Central memory CD8-positive, alpha-beta T cell (primary cell): ENCODE measurements at regions not wholly inside any gene's neighbourhood (a gene's known extent, or its start where the extent isn't known, plus 50 kb on each side); places are given as distances from the start of the nearest gene placed in this dataset.
"Not testable (repeated sequence)": the region's sequence is repeated elsewhere in the genome, so short reads cannot be mapped to it uniquely, and the experiment has no call there.

Experiments
- ATAC-seq: fragments of 150-1000 bp; cut with Tn5 transposase; replicated peaks from 2 replicates; pipeline ENCODE4 v1.10.0; 2022; ENCODE audit warnings: mild to moderate bottlenecking, moderate FRiP score, moderate number of reproducible peaks; ENCODE audit not compliant: poor library complexity, severe bottlenecking; ENCODE audit errors: extremely low read depth
- DNase-seq, 2 donors: peaks; one replicate each; pipeline ENCODE4 v3.0.0; 2021; ENCODE audit warnings: low spot score in 2 of 2
- H3K27ac Mint-ChIP-seq: one replicate; pipeline ENCODE4 v1.8.0; 2022; ENCODE audit warnings: low read depth, mild to moderate bottlenecking, moderate library complexity, mixed read lengths
- H3K27me3 Mint-ChIP-seq: one replicate; pipeline ENCODE4 v1.8.0; 2022; ENCODE audit warnings: mixed read lengths
- H3K36me3 Mint-ChIP-seq: one replicate; pipeline ENCODE4 v1.8.0; 2022; ENCODE audit warnings: mild to moderate bottlenecking, moderate library complexity, mixed read lengths; ENCODE audit not compliant: insufficient read depth
- H3K4me1 Mint-ChIP-seq: one replicate; pipeline ENCODE4 v1.8.0; 2022; ENCODE audit warnings: mixed read lengths
- H3K4me3 Mint-ChIP-seq: one replicate; pipeline ENCODE4 v1.8.0; 2022; ENCODE audit warnings: mild to moderate bottlenecking, moderate library complexity, mixed read lengths
- H3K9me3 Mint-ChIP-seq: one replicate; pipeline ENCODE4 v1.8.0; 2022; ENCODE audit warnings: mixed read lengths

- Mint-ChIP-seq H3K27me3 (no peaks in the 10 kb centered on the region), H3K4me3 (no peak overlapping the region), H3K9me3 (no peaks in the 10 kb centered on the region), H3K36me3 (no peaks in the 10 kb centered on the region), H3K4me1 (no peaks in the 10 kb centered on the region), H3K27ac (no peak overlapping the region)
- DNase-seq (no peak), ATAC-seq (no peak)
Observed at GRCh38 chr7:108845951-108846350, 276.3 kb downstream of the DNAJB9 start.

GRCh38 chr7:108846471-108846870 lies 276.8 kb downstream of the DNAJB9 start:
- Mint-ChIP-seq H3K4me3 (no peak overlapping the region), H3K27ac (no peak overlapping the region), H3K27me3 (no peaks in the 10 kb centered on the region), H3K4me1 (no peaks in the 10 kb centered on the region), H3K36me3 (no peaks in the 10 kb centered on the region), H3K9me3 (no peaks in the 10 kb centered on the region)
- ATAC-seq (no peak), DNase-seq (no peak)

GRCh38 chr7:108848486-108848885 lies 278.8 kb downstream of the DNAJB9 start:
- peaks cover 3% of the 10 kb centered on the region for H3K9me3 Mint-ChIP-seq
- ATAC-seq, result no peak
- no peaks in the 10 kb centered on the region for H3K4me1 Mint-ChIP-seq
- H3K36me3 Mint-ChIP-seq, result no peaks in the 10 kb centered on the region
- H3K4me3 Mint-ChIP-seq, result no peak overlapping the region
- H3K27me3 Mint-ChIP-seq, result no peaks in the 10 kb centered on the region
- no peak for DNase-seq
- no peak overlapping the region for H3K27ac Mint-ChIP-seq

GRCh38 chr7:108860615-108861014 lies 290.9 kb downstream of the DNAJB9 start:
- DNase-seq (no peak), ATAC-seq (no peak)
- Mint-ChIP-seq H3K4me3 (no peak overlapping the region), H3K36me3 (no peaks in the 10 kb centered on the region), H3K9me3 (peaks cover 29% of the 10 kb centered on the region), H3K27me3 (no peaks in the 10 kb centered on the region), H3K4me1 (no peaks in the 10 kb centered on the region), H3K27ac (no peak overlapping the region)

GRCh38 chr7:108861071-108861470 lies 291.4 kb downstream of the DNAJB9 start:
- H3K27me3 Mint-ChIP-seq, result no peaks in the 10 kb centered on the region
- no peak overlapping the region for H3K4me3 Mint-ChIP-seq
- peaks cover 28% of the 10 kb centered on the region for H3K9me3 Mint-ChIP-seq
- DNase-seq, result no peak
- no peaks in the 10 kb centered on the region for H3K36me3 Mint-ChIP-seq
- no peak overlapping the region for H3K27ac Mint-ChIP-seq
- no peaks in the 10 kb centered on the region for H3K4me1 Mint-ChIP-seq
- no peak for ATAC-seq

- Mint-ChIP-seq H3K27me3 (no peaks in the 10 kb centered on the region), H3K4me3 (no peak overlapping the region), H3K36me3 (no peaks in the 10 kb centered on the region), H3K4me1 (no peaks in the 10 kb centered on the region), H3K27ac (no peak overlapping the region), H3K9me3 (peaks cover 14% of the 10 kb centered on the region)
- no peak for ATAC-seq
- no peak for DNase-seq
Observed at GRCh38 chr7:108863227-108863848, 293.7 kb downstream of the DNAJB9 start.

- Mint-ChIP-seq H3K27ac (no peak overlapping the region), H3K9me3 (peaks cover 12% of the 10 kb centered on the region), H3K4me1 (no peaks in the 10 kb centered on the region), H3K27me3 (no peaks in the 10 kb centered on the region), H3K4me3 (no peak overlapping the region), H3K36me3 (no peaks in the 10 kb centered on the region)
- ATAC-seq (no peak), DNase-seq (no peak)
Observed at GRCh38 chr7:108869070-108869469, 299.4 kb downstream of the DNAJB9 start.

- peaks cover 7% of the 10 kb centered on the region for H3K9me3 Mint-ChIP-seq
- H3K4me3 Mint-ChIP-seq, result no peak overlapping the region
- H3K27ac Mint-ChIP-seq, result no peak overlapping the region
- H3K36me3 Mint-ChIP-seq, result no peaks in the 10 kb centered on the region
- ATAC-seq (no peak), DNase-seq (no peak)
- no peaks in the 10 kb centered on the region for H3K4me1 Mint-ChIP-seq
- H3K27me3 Mint-ChIP-seq, result no peaks in the 10 kb centered on the region
Observed at GRCh38 chr7:108875139-108875538, 305.5 kb downstream of the DNAJB9 start.

- Mint-ChIP-seq H3K9me3 (peaks cover 18% of the 10 kb centered on the region), H3K4me1 (no peaks in the 10 kb centered on the region), H3K36me3 (no peaks in the 10 kb centered on the region), H3K27ac (no peak overlapping the region), H3K4me3 (no peak overlapping the region), H3K27me3 (no peaks in the 10 kb centered on the region)
- ATAC-seq (no peak), DNase-seq (no peak)
Observed at GRCh38 chr7:108890862-108891261, 321.2 kb downstream of the DNAJB9 start.

GRCh38 chr7:108908456-108908855 lies 338.8 kb downstream of the DNAJB9 start:
- no peaks in the 10 kb centered on the region for H3K4me1 Mint-ChIP-seq

GRCh38 chr7:108911016-108911415 lies 341.3 kb downstream of the DNAJB9 start:
- Mint-ChIP-seq H3K36me3 (no peaks in the 10 kb centered on the region), H3K9me3 (peaks cover 9% of the 10 kb centered on the region), H3K27me3 (no peaks in the 10 kb centered on the region), H3K27ac (no peak overlapping the region), H3K4me3 (no peak overlapping the region), H3K4me1 (no peaks in the 10 kb centered on the region)
- ATAC-seq (no peak), DNase-seq (no peak)

More at GRCh38 chr7:108908456-108908855, 338.8 kb downstream of the DNAJB9 start:
- peaks cover 9% of the 10 kb centered on the region for H3K9me3 Mint-ChIP-seq
- no peak overlapping the region for H3K4me3 Mint-ChIP-seq
- no peaks in the 10 kb centered on the region for H3K36me3 Mint-ChIP-seq
- no peaks in the 10 kb centered on the region for H3K27me3 Mint-ChIP-seq
- ATAC-seq (no peak), DNase-seq (no peak)
- no peak overlapping the region for H3K27ac Mint-ChIP-seq

- no peaks in the 10 kb centered on the region for H3K36me3 Mint-ChIP-seq
- H3K4me3 Mint-ChIP-seq, result no peak overlapping the region
- H3K9me3 Mint-ChIP-seq, result peaks cover 29% of the 10 kb centered on the region
- DNase-seq (no peak), ATAC-seq (no peak)
- H3K27ac Mint-ChIP-seq, result no peak overlapping the region
- H3K4me1 Mint-ChIP-seq, result no peaks in the 10 kb centered on the region
- H3K27me3 Mint-ChIP-seq, result no peaks in the 10 kb centered on the region
Observed at GRCh38 chr7:108920490-108920889, 350.8 kb downstream of the DNAJB9 start.

- peaks cover 31% of the 10 kb centered on the region for H3K9me3 Mint-ChIP-seq
- not testable (repeated sequence) for H3K27ac Mint-ChIP-seq, ATAC-seq, H3K4me3 Mint-ChIP-seq, H3K4me1 Mint-ChIP-seq, H3K27me3 Mint-ChIP-seq, H3K36me3 Mint-ChIP-seq, DNase-seq
Observed at GRCh38 chr7:108943048-108943447, 373.4 kb downstream of the DNAJB9 start.
